ENCODE measurements at regions not wholly inside any gene's neighbourhood (a gene's known extent, or its start where the extent isn't known, plus 50 kb on each side); places are given as distances from the start of the nearest gene placed in this dataset.

- TF ChIP-seq, protein P1, sequence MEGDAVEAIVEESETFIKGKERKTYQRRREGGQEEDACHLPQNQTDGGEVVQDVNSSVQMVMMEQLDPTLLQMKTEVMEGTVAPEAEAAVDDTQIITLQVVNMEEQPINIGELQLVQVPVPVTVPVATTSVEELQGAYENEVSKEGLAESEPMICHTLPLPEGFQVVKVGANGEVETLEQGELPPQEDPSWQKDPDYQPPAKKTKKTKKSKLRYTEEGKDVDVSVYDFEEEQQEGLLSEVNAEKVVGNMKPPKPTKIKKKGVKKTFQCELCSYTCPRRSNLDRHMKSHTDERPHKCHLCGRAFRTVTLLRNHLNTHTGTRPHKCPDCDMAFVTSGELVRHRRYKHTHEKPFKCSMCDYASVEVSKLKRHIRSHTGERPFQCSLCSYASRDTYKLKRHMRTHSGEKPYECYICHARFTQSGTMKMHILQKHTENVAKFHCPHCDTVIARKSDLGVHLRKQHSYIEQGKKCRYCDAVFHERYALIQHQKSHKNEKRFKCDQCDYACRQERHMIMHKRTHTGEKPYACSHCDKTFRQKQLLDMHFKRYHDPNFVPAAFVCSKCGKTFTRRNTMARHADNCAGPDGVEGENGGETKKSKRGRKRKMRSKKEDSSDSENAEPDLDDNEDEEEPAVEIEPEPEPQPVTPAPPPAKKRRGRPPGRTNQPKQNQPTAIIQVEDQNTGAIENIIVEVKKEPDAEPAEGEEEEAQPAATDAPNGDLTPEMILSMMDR (IDR thresholded peaks at IDR 0.05), result no peak
- TF ChIP-seq POLR2A (IDR thresholded peaks at IDR 0.05) (no peak), EP300 (IDR thresholded peaks at IDR 0.05; ENCODE audit: low read depth) (no peak), POLR2AphosphoS5 (IDR thresholded peaks at IDR 0.05) (no peak)
Measured at GRCh38 chr21:19141511-19141910, 737.9 kb upstream of the TMPRSS15 start.
